Kidney epithelial cell (primary cell): ENCODE measurements at regions not wholly inside any gene's neighbourhood (a gene's known extent, or its start where the extent isn't known, plus 50 kb on each side); places are given as distances from the start of the nearest gene placed in this dataset.
"Not testable (repeated sequence)": the region's sequence is repeated elsewhere in the genome, so short reads cannot be mapped to it uniquely, and the experiment has no call there.

Experiments used
- DNase-seq: peaks from one replicate; pipeline ENCODE4 v3.0.0-alpha.2; 2010; ENCODE audit warnings: low read depth
- H3K27me3 ChIP-seq: 2 replicates; pipeline ENCODE4 v1.6.0; 2011; ENCODE audit warnings: low read length; ENCODE audit not compliant: control insufficient read depth, insufficient read depth
- H3K36me3 ChIP-seq: 2 replicates; pipeline ENCODE4 v1.5.1; 2011; ENCODE audit warnings: low read length; ENCODE audit not compliant: control insufficient read depth, insufficient read depth
- H3K4me3 ChIP-seq: 2 replicates; pipeline ENCODE4 v1.5.1; 2011; ENCODE audit warnings: low read depth, mild to moderate bottlenecking, control low read depth, low read length
- CTCF ChIP-seq: IDR thresholded peaks from 2 replicates; pipeline ENCODE4 v1.5.1; 2011; ENCODE audit warnings: mild to moderate bottlenecking, moderate library complexity, low read length, control low read depth, inconsistent platforms; ENCODE audit not compliant: insufficient read depth, poor library complexity, severe bottlenecking

GRCh38 chr2:215536510-215536909, 100.6 kb upstream of the FN1 start:
- no peak for TF ChIP-seq CTCF
- Histone ChIP-seq H3K36me3 (no peaks in the 10 kb centered on the region), H3K27me3 (no peaks in the 10 kb centered on the region), H3K4me3 (no peak overlapping the region)
- DNase-seq: no peak

GRCh38 chr2:215535741-215536140, 99.9 kb upstream of the FN1 start:
- no peak for TF ChIP-seq CTCF
- Histone ChIP-seq H3K27me3 (no peaks in the 10 kb centered on the region), H3K36me3 (no peaks in the 10 kb centered on the region), H3K4me3 (no peak overlapping the region)
- DNase-seq: no peak

GRCh38 chr2:215535125-215535668, 99.3 kb upstream of the FN1 start:
- Histone ChIP-seq H3K36me3 (no peaks in the 10 kb centered on the region), H3K27me3 (no peaks in the 10 kb centered on the region), H3K4me3 (no peak overlapping the region)
- no peak for DNase-seq
- no peak for TF ChIP-seq CTCF

GRCh38 chr2:215533716-215534115, 97.8 kb upstream of the FN1 start:
- not testable (repeated sequence) for H3K27me3 ChIP-seq, DNase-seq, H3K36me3 ChIP-seq, H3K4me3 ChIP-seq

- Histone ChIP-seq H3K4me3 (no peak overlapping the region), H3K27me3 (no peaks in the 10 kb centered on the region), H3K36me3 (no peaks in the 10 kb centered on the region)
- no peak for TF ChIP-seq CTCF
- DNase-seq: no peak
These were observed 97.0 kb upstream of the FN1 start for GRCh38 chr2:215532844-215533243.

GRCh38 chr2:215531284-215531683, 95.4 kb upstream of the FN1 start:
- no peak overlapping the region for H3K4me3 ChIP-seq
- DNase-seq: no peak
- no peaks in the 10 kb centered on the region for H3K27me3 ChIP-seq
- TF ChIP-seq CTCF: no peak
- H3K36me3 ChIP-seq: no peaks in the 10 kb centered on the region
